ENCODE measurements at regions not wholly inside any gene's neighbourhood (a gene's known extent, or its start where the extent isn't known, plus 50 kb on each side); places are given as distances from the start of the nearest gene placed in this dataset.

DNA sequence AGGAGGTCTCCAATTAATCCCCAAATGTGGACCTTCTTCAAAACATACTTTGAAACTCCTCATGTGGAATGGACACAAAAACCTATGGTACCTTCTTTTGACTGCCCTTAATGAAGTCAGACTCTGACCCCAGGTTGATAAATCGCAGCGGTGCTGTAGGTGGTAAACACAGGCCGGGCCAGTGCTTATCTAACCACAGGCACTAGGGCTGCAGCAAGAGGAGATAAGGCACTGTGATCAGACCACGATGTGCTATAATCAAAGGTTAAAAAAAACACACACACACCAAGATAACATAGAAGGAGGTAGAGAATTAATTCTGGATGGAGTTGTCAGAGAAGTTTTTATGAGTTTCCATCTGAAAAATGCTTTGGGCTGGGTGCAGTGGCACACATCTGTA, 52.3 kb upstream of the SIPA1L2 start:
- DNase-seq = no peak

DNA sequence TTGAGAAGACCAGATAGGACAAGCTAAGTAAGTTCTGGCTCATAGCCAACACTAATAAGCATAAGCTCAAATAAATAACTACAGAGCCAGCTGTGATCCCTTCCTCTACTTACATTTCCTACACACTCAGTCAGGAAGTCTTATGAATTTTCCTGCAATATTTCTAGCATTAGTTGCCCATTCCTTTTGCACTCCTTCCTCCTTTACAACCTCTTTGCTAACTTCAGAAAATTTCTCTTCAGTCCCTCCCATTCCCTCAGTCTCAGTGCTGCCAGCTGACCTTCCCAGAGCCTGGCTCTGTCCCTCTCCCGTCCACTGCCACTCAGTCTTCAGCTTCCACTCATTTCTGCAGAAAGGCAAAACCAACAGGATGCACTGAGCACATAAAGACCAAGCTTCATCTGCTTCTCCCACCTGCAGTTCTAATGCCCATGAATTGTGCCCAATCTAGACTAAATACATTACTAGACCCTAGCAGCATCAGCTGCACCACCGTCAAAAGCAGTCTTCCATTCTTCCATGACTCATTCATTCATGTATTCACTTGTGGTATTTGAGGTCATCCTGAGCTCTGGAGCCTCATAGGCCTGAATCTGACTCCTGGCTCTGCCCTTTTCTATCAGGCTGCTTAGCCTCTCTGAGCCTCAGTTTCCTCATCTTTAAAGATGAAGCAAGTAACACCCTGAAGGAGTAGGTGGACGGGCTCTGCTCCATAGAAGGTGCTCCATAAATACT, 54.6 kb upstream of the SIPA1L2 start:
- DNase-seq = no peak

GRCh38 chr1:232686346-232686745, 56.4 kb upstream of the SIPA1L2 start:
- no peak for DNase-seq

DNA sequence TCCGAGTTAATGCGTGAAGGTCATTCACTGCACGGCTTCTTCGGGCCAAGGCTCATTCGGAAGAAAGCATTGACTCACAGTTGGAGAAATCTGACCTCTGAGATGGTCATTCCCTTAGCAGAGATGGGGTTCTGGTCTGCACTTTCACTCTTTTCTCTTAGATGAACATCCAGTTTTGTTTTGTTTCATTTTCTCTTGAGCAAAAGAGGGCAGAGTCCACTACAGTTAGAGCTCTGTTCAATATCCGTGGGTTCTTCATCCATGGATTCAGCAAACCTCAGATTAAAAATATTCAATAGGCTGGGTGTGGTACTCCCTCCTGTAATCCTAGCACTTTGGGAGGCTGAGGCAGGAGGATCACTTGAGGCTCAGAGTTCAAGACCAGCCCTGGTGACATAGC, 57.4 kb upstream of the SIPA1L2 start:
- no peak for DNase-seq

DNA sequence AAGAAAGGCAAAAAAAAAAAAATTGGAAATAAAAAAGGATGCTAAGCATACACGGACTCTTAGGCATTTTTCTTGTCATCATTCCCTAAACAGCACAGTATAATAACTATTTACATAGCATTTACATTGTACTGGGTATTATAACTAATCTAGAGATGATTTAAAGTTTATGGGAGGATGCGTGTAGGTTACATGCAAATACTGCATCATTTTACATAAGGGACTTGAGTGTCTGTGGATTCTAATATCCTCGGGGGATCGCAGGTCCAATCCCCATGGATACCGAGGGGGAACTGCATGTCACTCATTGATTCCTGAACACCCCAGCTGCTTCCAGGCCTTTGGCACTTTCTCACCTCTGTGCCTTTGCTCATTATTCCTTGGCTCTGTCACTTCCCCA, 57.8 kb upstream of the SIPA1L2 start:
- DNase-seq = no peak

DNA sequence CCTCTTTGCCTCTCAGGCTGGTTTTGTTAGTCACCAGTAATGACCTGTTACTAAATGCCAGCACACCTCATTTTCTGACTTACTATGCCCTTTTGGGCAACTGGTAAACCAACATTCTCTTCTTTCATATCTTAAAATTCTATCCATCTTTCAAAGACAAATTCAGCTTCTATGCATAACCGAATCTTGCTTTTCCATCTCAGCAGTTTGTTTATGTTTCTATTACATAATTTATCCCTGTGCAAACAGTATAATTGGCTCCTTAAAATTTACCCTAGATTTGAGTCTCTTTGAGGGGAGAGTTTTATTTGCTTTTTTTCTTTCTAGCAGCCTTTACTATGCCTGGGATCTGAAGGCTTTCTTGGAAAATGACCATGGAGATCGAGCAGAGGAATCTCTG, 58.5 kb upstream of the SIPA1L2 start:
- DNase-seq = no peak

GRCh38 chr1:232689711-232690110, 59.8 kb upstream of the SIPA1L2 start:
- DNase-seq = no peak

DNA sequence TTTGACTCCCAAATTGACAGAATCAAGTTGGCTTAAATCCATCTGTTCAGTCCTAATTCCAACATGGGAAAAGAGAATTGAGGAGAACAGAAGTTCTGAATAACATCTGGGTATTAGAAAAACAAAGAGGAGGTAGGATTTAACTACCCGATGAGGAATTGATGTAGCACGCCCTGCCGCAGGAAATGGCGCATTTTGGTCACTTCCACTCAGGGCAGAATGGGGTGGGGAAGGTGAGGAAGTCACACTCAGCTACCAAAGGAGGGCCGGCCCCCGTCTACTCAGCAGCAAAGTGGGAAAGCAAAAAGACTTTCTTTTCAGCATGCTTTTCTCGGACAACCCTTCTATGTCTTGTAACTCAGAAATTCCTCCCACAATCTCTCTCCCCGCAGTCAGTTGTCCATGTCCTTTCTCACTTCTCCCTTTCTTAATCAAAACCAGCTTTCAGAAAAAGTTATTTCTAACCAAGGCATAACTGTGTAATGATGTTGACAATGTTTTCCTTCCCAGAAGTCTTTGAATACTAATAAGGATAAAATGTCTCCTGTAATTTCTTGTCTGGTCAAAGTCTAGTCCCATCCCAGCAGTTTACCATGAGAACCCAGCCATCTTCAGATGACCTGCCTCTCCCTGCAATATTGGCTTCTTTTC, 60.5 kb upstream of the SIPA1L2 start:
- DNase-seq = no peak

DNA sequence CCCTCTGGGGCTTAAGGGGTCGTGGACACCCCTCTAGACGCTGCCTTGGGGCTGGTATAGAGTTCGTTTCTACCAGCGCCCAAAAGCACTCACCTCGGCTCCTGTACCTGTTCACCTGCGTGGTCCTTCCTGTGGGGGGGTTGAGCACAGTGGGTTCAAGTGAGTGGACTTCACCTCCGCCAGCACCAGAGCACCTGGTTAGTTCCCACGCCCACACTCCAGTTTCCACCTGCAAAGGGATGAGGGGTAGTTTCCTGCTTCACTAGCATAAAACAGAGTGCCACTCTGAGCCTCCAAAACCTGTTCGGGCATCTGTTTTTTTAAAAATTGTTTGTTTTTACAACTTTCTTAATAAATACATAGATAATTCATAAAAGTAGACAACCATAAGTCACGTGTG, 64.5 kb upstream of the SIPA1L2 start:
- no peak for DNase-seq

- no peak for DNase-seq
Observed at GRCh38 chr1:232695621-232696385, 65.9 kb upstream of the SIPA1L2 start.

DNA sequence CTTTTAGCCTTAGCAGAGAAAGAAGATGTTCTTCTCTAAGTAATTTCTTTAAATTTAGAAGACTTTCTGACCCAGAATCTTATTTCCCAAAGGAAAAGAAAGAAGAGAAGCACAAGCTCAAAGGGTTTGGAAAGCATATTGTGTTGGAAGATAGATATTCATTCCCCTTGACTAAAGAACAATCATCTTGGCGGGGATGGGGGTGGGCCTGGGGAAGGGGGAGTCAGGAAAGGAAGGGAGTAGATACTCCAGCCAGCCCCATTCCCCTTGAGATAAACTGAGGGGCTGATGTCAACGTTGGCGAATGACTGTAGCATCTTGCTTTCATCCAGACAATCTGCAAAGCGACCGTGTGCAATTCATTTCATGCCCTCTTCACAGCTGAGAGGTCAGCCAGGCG, 66.5 kb upstream of the SIPA1L2 start:
- DNase-seq = no peak

- no peak for DNase-seq
Observed at GRCh38 chr1:232697187-232697822, 67.4 kb upstream of the SIPA1L2 start.

GRCh38 chr1:232699814-232700213, 69.9 kb upstream of the SIPA1L2 start:
- DNase-seq = no peak

- no peak for DNase-seq
Observed at GRCh38 chr1:232702911-232703310, 73.0 kb upstream of the SIPA1L2 start.

DNA sequence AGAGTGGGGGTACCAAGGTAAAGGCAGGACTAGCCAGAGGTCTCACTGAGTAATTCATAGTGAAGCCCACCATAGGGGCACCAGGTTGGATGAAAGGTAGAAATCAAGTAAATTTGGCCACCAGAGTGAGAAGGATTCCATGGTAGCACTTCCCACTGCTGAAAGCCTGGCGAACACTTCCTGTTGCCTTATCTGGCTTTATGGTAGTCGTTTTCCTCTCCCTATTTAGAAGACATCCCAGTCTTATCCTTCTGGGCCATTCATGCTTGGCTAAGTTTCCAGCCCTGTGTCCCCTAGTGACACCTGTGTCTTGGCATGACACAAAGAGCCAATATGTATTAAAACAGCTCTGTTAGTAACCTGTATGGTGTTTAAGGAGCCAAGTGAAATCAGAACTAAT, 74.3 kb upstream of the SIPA1L2 start:
- DNase-seq = no peak

GRCh38 chr1:232704694-232705680, 75.1 kb upstream of the SIPA1L2 start:
- peak in 1 of 2 donors; percentile 25 for DNase-seq

- no peak for DNase-seq
Observed at GRCh38 chr1:232705815-232706575, 76.1 kb upstream of the SIPA1L2 start.

DNA sequence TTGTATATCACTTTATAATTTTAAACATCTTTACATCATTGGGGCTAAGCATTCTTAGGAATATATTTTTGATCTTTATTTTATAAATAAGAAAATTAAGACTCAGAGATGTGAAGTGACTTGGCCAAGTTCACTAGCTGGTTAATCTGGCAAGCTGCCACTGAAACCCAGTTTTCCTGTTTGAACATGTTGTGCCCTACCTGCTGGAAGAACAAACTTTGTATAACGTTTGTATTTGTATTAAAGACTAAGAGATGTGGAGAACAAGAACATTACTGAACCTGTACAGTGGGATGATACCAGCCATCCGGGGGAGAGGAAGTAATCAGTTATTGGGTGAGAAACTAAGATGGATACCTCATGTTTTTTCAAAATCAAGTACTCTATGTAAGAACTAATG, 77.2 kb upstream of the SIPA1L2 start:
- no peak for DNase-seq

DNA sequence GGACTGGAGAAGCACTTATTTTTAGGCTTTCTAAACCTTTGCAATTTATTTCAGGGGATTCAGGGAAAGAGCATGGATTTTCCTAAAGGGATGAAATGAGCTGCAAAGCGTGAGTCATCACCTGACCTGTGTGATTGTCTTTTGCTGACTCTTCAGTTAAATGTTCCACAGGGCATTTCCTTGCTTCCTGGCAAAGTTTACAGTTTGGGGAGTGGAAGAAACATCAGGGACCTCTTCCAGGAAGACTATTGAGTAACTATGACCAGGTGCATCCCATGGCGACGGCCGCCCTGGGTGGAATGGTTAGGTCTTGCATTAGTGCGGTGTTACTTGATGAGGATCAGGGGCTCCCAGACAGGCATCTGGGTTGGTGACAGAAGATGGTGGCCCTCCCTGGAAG, 79.5 kb upstream of the SIPA1L2 start:
- DNase-seq = no peak

DNA sequence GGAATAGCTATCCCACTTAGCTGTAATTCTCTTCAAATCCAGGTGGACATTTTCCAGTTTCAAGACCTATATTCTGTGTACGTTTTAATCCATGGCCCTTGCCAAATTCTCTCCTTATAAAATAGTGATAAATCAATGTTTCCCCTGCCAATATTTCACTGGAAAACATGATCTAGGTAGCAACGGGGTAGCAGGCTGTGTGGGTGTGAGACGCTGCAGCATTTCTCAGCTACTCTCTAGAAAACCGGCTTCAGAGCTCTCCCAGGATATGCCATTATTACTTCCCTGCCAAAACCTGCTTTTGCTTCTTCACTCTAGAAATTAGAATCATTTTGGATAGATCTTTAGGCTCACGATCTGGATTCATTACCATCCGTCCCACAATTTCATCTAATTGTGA, 82.1 kb upstream of the SIPA1L2 start:
- no peak for DNase-seq

DNA sequence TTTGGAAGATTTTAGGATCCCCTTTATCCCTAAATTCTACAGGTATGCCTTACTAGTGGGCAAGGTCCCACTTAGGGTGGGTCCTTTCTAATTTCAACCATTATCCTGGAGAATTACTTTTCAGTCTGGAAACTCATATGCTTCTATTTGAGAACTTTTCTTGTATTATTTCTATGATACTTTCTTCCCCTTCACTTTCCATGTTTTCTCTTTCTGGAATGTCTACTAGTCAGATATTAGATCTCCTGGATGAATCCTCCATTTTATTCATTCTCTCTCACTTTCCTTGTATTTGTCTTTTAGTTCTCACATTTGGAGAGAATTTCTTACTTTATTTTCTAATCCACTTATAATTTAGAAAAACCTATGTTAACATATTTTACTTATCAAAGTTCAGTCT, 83.9 kb upstream of the SIPA1L2 start:
- DNase-seq = no peak

DNA sequence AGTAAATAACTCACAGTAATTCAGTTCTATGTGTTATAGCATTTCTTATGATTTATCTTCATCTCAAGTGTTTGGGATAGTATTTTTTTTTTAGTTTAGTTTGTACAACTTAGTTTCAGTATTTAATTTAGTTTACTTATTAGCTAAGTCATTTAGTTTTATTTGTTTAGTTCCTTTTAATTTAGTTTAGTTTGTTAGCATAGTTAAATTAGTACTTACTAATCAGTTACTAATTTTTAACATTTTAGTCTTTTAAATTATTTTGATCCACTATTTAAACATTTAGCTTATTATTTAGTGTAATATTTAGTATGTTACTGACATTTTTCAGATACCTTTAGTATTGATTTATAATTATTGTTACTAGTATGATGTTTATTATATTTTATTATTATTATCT, 85.2 kb upstream of the SIPA1L2 start:
- DNase-seq = no peak
